ENCODE measurements at regions not wholly inside any gene's neighbourhood (a gene's known extent, or its start where the extent isn't known, plus 50 kb on each side); places are given as distances from the start of the nearest gene placed in this dataset.
"Not testable (repeated sequence)": the region's sequence is repeated elsewhere in the genome, so short reads cannot be mapped to it uniquely, and the experiment has no call there.

DNA sequence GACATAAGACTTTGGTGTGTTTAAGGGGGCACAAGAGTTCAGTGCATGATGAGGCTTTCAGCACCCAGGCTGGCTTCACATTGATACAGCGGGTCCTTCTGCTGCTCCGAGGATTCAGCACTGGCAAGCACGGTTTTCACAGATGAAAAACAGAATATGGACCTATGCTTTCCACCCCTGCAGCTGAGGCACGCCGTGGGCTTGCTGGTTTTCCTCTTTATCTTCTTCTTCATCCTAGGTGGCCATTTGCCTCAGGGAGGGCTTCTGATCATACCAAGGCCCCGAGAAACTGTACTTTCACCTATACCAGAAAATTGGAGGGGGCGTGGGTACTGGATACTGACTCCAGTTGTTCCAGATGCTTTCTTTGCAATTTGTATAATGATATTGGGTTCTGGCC lies 277.1 kb upstream of the ZNF32 start:
- no peaks in the 10 kb centered on the region for H3K36me3 Mint-ChIP-seq (ENCODE audit: insufficient read depth)
- no peak for ATAC-seq
- no peaks in the 10 kb centered on the region for H3K4me1 Mint-ChIP-seq (ENCODE audit: low read depth)
- H3K9me3 Mint-ChIP-seq, result no peaks in the 10 kb centered on the region
- no peak overlapping the region for H3K4me3 Mint-ChIP-seq
- H3K27me3 Mint-ChIP-seq (ENCODE audit: low read depth), result peaks cover 3% of the 10 kb centered on the region
- DNase-seq, result no peak

DNA sequence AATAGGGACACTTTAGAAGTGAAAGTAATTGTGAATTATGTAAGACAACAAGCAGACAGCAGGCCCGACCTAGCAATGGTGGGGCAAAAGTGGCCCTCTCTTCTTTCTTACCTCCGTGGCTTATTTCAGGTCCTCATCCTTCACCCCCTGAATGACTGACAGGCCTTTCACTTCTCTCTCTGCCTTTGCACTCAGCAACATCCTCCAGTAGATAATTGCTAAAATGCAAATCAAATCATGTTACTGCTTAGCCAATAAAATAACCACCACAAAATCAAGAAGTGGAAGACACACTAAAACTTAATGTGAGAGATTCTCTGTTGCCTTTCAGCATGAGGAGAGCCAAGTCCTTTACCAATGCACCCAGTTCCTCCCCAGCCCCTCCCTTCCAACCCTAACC lies 274.6 kb upstream of the ZNF32 start:
- peaks cover 3% of the 10 kb centered on the region for H3K27me3 Mint-ChIP-seq (ENCODE audit: low read depth)
- H3K4me3 Mint-ChIP-seq, result no peak overlapping the region
- ATAC-seq, result no peak
- no peak for DNase-seq
- H3K4me1 Mint-ChIP-seq (ENCODE audit: low read depth), result no peaks in the 10 kb centered on the region
- no peaks in the 10 kb centered on the region for H3K9me3 Mint-ChIP-seq
- no peaks in the 10 kb centered on the region for H3K36me3 Mint-ChIP-seq (ENCODE audit: insufficient read depth)

DNA sequence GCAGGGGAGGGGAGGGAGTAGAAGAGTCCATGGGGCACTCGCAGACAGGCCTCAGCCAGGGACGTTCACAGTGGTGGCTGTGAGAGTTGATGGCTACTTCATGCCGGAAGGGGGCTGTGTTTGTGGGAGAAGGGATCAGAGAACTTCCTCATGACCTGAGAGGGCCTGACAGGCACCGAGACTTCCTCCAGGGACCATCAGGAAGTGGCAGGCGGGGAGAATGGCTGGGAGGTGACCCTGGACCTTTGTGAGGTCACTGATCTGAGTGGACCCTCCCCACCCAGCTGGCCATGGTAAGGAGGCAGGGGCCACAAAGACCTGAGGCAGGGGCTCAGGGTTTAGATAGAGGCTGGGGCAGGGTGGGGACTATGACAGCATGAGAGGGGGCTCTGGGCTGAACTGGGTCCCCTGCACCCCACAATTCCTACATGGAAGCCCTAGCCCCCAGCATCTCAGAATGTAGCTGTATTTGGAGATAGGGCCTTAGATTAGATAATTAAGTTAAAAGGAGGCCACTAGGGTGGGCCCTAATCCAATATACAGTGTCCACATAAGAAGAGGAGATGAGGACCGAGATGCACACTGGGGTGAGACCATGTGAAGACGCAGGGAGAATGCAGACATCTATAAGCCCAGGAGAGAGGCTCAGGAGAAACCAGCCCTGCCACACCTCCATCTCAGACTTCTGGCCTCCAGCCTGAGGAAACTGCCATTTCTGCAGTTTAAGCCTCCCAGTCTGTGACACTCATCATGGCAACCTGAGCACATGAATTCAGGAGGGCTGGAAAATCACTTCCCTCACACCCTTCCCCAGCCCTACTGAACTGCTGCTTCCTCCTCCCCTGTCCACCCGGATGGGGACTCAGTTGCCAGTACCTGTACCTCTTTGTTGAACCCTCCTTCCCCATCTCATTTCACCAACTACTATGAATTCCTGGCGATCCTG lies 273.9 kb upstream of the ZNF32 start:
- no peaks in the 10 kb centered on the region for H3K36me3 Mint-ChIP-seq (ENCODE audit: insufficient read depth)
- no peaks in the 10 kb centered on the region for H3K9me3 Mint-ChIP-seq
- no peak overlapping the region for H3K4me3 Mint-ChIP-seq
- H3K4me1 Mint-ChIP-seq (ENCODE audit: low read depth), result no peaks in the 10 kb centered on the region
- no peak for DNase-seq
- ATAC-seq, result no peak
- peaks cover 3% of the 10 kb centered on the region for H3K27me3 Mint-ChIP-seq (ENCODE audit: low read depth)

DNA sequence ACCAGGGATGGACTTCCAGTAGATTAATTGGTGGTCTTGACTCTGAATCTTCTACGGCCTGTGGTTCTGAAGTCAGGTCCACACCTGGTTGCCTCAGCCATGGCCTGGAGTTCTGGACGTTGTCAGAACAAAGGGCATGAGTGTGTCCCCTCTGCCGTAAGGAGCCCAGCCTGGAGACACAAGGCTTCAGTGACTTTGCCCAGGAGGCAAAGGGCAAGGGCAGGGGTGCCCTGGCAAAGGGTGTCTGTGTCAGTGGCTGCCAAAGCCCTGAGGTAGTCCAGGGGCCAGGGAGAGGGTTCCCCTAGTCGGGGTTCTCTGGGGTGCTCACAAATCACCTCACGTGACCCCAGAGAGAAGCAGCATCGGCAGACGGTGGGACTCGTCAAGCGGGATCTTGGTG lies 273.2 kb upstream of the ZNF32 start:
- Mint-ChIP-seq H3K9me3 (no peaks in the 10 kb centered on the region), H3K36me3 (ENCODE audit: insufficient read depth) (no peaks in the 10 kb centered on the region), H3K4me3 (no peak overlapping the region), H3K4me1 (ENCODE audit: low read depth) (no peaks in the 10 kb centered on the region), H3K27me3 (ENCODE audit: low read depth) (peaks cover 3% of the 10 kb centered on the region)
- ATAC-seq (no peak), DNase-seq (no peak)

DNA sequence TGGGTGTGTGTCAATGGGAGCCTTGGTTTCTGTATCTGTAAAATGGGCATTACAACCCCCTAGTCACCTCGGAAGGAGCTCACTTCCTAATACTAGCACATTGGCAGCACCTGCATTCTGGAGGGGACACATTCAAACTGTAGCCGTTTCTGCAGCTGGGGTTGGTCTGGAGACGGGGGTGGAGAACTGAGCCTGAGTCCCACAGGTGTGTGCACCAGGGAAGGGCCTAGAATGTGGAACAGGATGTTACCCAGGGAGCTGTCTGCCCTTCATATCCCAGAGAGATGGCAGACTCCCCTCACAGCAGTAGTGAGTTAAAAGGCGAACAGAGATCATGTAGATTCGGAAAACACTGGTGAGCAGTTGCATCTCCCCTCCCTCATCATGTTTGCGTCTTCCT lies 272.8 kb upstream of the ZNF32 start:
- H3K4me3 Mint-ChIP-seq, result no peak overlapping the region

DNA sequence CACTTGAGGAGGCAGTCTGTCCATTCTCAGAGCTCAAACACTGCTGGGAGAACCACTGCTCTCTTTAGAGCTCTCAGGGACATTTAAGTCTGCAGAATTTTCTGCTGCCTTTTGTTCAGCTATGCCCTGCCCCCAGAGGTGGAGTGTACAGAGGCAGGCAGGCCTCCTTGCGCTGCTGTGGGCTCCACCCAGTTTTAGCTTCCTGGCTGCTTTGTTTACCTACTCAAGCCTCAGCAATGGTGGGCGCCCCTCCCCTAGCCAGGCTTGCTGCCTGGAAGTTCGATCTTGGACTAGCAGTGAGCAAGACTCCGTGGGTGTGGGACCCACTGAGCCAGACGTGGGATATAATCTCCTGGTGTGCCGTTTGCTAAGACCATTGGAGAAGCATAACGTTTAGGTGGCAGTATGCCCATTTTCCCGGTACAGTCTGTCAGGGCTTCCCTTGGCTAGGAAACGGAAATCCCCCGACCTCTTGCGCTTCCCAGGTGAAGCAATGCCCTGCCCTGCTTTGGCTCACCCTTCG lies 271.6 kb upstream of the ZNF32 start:
- H3K9me3 Mint-ChIP-seq; H3K36me3 Mint-ChIP-seq (ENCODE audit: insufficient read depth); H3K4me3 Mint-ChIP-seq; ATAC-seq; DNase-seq; H3K4me1 Mint-ChIP-seq (ENCODE audit: low read depth); H3K27me3 Mint-ChIP-seq (ENCODE audit: low read depth): not testable (repeated sequence)

More for the DNA sequence above, 272.8 kb upstream of the ZNF32 start:
- Mint-ChIP-seq H3K27me3 (ENCODE audit: low read depth) (peaks cover 3% of the 10 kb centered on the region), H3K9me3 (no peaks in the 10 kb centered on the region), H3K36me3 (ENCODE audit: insufficient read depth) (no peaks in the 10 kb centered on the region), H3K4me1 (ENCODE audit: low read depth) (no peaks in the 10 kb centered on the region)
- ATAC-seq, result no peak
- no peak for DNase-seq

DNA sequence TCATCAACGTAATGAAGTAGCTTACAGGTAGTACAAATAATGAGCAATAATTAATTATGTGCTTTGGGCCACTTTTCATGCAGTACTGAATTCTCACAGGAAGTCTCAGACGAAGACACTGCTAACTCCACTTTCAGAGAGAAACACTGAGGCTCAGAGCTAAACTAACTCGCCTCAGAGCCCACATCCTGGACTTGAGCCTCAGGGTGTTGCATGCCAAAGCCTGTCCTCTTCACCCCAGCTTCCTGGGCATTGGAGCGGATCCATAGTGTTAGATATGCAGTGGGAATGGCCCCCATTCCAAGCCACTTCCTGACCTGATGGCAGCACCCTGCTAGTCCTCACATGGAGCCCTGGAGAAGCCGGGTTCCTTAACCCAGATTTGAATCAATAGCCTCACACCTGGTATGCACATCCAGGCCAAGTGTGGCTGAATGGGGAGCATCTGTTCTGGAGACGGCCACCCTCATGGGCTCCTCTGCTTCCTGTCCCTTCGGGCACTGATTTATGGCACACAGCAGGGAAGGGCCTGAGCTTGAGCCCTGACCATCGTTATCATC lies 265.1 kb upstream of the ZNF32 start:
- Mint-ChIP-seq H3K9me3 (no peaks in the 10 kb centered on the region), H3K4me1 (ENCODE audit: low read depth) (no peaks in the 10 kb centered on the region), H3K4me3 (no peak overlapping the region), H3K36me3 (ENCODE audit: insufficient read depth) (no peaks in the 10 kb centered on the region), H3K27me3 (ENCODE audit: low read depth) (no peaks in the 10 kb centered on the region)
- no peak for ATAC-seq
- no peak for DNase-seq

DNA sequence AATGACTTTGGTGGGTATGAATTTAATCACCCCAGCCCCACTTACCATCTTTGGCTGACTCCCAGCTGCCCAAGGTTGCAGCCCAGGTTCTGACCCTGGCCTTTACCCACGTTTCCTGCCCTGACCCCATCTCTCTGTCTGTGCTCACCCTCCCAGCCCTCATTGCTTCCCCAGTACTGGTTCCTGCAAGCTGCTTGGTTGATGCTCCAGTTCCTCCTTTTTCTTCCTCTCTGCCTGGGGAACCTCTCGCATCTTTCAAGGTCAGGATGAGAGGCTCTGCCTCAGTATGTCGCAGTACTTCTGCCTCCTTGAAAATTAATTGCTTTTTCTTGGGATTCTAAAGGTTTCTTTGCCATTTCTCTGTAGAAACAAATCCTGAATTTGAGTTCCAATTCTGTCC lies 263.8 kb upstream of the ZNF32 start:
- ATAC-seq (no peak), DNase-seq (no peak)
- H3K27me3 Mint-ChIP-seq (ENCODE audit: low read depth), result no peaks in the 10 kb centered on the region
- H3K4me1 Mint-ChIP-seq (ENCODE audit: low read depth), result no peaks in the 10 kb centered on the region
- no peak overlapping the region for H3K4me3 Mint-ChIP-seq
- H3K9me3 Mint-ChIP-seq, result no peaks in the 10 kb centered on the region
- no peaks in the 10 kb centered on the region for H3K36me3 Mint-ChIP-seq (ENCODE audit: insufficient read depth)

DNA sequence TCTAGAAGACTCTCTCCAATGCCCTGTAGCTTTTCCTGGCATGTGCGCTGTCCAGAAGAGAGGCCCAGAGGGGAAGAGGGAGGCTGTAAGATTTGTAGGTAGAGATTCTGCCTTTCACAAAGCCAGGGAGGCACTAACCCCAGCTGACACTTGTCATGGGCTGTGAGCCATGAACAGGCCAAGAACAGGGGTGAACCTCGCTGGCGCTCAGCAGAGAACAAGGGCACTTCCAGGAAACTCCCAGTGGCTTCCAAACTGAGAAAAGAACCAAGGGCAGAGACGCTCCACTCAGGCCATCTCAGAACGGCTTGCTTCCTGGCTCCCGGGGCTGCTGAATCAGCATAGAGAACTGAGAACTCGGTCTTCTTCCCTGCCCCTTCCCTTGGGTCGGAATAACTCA lies 257.8 kb upstream of the ZNF32 start:
- Mint-ChIP-seq H3K36me3 (ENCODE audit: insufficient read depth) (no peaks in the 10 kb centered on the region), H3K4me1 (ENCODE audit: low read depth) (no peaks in the 10 kb centered on the region), H3K4me3 (no peak overlapping the region), H3K9me3 (no peaks in the 10 kb centered on the region), H3K27me3 (ENCODE audit: low read depth) (peaks cover 11% of the 10 kb centered on the region)
- ATAC-seq, result no peak
- DNase-seq, result no peak

DNA sequence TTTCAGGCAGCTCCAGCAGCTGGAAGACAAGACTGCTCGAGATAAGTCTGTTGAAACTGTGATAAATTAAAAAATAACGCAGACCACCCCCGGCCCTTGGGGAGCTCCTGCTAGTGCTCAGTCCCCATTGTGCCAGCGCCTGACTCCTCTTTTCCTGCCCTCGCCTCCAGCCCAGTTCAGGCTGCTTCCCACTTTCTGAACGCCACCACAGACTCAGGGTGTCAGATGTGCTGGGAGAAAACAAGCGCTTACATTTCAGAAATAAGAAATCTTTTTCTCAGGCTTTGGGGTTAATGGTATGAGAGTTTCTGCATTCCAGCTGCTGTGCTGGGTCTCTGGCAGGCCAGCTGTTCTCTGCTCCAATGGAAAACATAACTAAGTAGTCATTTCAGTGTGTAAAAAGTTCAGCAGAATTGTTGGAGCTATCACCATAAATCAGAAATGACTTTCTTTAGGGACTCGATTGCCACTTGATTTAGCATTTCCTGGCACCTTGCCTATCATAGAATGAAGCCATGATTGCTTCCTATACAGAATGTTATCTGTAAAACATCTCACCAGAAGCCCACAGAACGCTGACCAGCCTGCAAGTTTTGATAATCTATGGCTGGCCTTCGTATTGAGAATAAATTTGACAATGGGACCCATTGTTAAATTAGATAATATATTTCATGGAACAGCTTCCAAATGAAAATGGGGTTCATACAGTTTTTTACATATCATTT lies 257.0 kb upstream of the ZNF32 start:
- H3K9me3 Mint-ChIP-seq, result no peaks in the 10 kb centered on the region
- ATAC-seq, result no peak
- H3K4me3 Mint-ChIP-seq, result no peak overlapping the region
- H3K4me1 Mint-ChIP-seq (ENCODE audit: low read depth), result no peaks in the 10 kb centered on the region
- no peak for DNase-seq
- peaks cover 11% of the 10 kb centered on the region for H3K27me3 Mint-ChIP-seq (ENCODE audit: low read depth)
- H3K36me3 Mint-ChIP-seq (ENCODE audit: insufficient read depth), result no peaks in the 10 kb centered on the region

DNA sequence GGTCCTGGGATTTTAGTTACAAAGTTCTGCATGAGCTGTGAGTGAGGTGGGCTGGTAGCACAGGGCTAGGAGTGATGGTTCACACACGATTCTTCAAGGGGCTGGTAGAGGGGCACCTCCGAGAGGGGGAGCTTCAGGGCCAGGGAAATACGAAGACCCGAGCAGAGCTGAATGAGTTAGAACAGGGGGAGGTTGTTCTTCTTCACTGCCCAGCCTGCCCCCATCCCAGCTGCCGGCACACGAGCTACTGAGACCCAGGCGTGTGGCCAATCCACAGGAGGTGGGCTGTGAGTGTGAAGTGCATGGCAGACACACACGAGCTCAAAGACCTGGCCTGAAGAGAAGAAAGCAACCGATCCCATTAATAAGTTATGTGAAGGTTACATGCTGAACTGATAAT lies 256.2 kb upstream of the ZNF32 start:
- Mint-ChIP-seq H3K36me3 (ENCODE audit: insufficient read depth) (no peaks in the 10 kb centered on the region), H3K4me3 (no peak overlapping the region), H3K4me1 (ENCODE audit: low read depth) (no peaks in the 10 kb centered on the region), H3K27me3 (ENCODE audit: low read depth) (peaks cover 11% of the 10 kb centered on the region), H3K9me3 (no peaks in the 10 kb centered on the region)
- DNase-seq (no peak), ATAC-seq (no peak)

DNA sequence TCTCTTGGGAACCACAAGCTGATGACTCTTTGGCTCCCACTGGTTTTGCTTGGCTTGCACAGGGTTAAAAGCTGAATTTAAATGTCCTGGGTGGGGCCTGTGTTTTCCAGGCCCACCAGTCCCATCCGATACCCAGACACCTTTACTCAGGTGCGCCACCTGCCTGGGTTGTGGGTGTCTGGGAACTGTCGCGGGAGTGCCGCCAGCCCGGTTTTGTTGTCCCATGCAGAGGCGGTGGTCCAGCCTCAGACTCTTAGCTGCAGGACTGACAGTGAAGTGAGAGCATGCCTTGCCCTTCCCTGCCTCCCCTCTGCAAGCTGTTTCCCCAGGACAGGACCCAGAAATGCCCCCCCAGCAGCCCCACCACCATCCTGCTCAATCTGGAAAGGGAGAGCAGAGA lies 255.6 kb upstream of the ZNF32 start:
- Mint-ChIP-seq H3K36me3 (ENCODE audit: insufficient read depth) (no peaks in the 10 kb centered on the region), H3K4me1 (ENCODE audit: low read depth) (no peaks in the 10 kb centered on the region), H3K9me3 (no peaks in the 10 kb centered on the region), H3K27me3 (ENCODE audit: low read depth) (peaks cover 11% of the 10 kb centered on the region), H3K4me3 (no peak overlapping the region)
- DNase-seq (no peak), ATAC-seq (no peak)

DNA sequence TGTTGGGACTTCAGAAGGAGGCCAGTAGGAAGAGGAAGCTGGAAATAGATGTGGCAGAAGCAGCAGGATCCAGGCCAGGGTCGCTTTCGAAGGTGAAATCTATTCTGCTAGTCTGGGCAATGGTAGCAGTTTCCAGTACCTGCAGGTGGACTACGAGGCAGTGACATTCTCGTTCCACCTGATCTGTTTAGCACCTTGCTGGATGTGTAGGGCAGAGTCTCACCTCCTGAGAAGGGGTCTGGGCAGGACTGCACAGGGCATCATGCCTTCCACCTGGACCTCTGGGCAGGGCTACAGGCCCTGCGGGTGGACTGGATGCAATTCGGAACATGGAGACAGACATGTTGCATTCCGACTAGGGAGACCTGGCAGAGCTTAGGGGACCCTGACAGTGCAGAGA lies 254.8 kb upstream of the ZNF32 start:
- DNase-seq, result no peak
- peaks cover 11% of the 10 kb centered on the region for H3K27me3 Mint-ChIP-seq (ENCODE audit: low read depth)
- no peak overlapping the region for H3K4me3 Mint-ChIP-seq
- no peaks in the 10 kb centered on the region for H3K36me3 Mint-ChIP-seq (ENCODE audit: insufficient read depth)
- no peak for ATAC-seq
- no peaks in the 10 kb centered on the region for H3K9me3 Mint-ChIP-seq
- H3K4me1 Mint-ChIP-seq (ENCODE audit: low read depth), result no peaks in the 10 kb centered on the region

DNA sequence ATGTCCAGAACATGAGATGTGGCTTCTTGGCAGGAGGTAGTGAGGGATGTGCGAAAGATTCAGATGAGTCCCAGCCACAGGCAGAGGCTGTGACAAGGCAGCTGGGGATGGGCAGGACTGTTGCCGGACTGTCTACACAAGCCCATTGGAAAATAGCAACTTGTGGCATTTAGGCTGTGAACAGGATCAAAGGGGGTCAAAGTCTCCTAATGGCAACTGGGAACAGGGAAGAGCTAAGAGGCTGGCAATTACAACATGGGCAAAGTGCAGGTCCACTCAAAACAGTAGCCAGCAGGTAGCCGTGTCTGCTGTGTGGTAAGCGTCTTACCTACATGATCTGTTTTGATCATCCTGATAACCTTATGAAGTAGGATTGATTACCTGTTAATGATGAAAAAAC lies 254.2 kb upstream of the ZNF32 start:
- no peaks in the 10 kb centered on the region for H3K36me3 Mint-ChIP-seq (ENCODE audit: insufficient read depth)
- H3K4me1 Mint-ChIP-seq (ENCODE audit: low read depth), result no peaks in the 10 kb centered on the region
- DNase-seq, result no peak
- no peak for ATAC-seq
- no peak overlapping the region for H3K4me3 Mint-ChIP-seq
- H3K27me3 Mint-ChIP-seq (ENCODE audit: low read depth), result peaks cover 11% of the 10 kb centered on the region
- H3K9me3 Mint-ChIP-seq, result no peaks in the 10 kb centered on the region
